ENCODE measurements at regions not wholly inside any gene's neighbourhood (a gene's known extent, or its start where the extent isn't known, plus 50 kb on each side); places are given as distances from the start of the nearest gene placed in this dataset.

DNA sequence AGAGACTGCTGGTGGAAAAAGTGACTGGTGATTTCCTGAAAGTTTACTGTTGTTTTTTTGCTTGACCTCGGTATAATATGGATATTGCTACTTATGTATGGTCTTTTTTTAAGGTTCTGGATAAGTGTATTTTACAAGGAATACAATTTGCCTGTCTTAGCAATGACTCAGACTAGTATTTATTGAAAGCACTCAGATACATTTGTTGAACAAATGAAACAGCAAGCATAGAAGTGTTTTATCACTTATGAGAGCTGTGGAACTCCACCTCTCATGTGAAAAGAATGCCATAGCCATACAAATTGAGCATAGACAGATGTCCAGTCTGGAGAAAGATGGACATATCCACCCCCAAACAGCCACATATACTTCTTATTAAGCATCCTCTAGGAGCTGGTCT lies 340.4 kb upstream of the FBXO33 start:
- DNase-seq (ENCODE audit: low spot score), result no peak
- H3K27ac ChIP-seq (ENCODE audit: low read depth in 1 of 2, low read length in 2 of 2), result no peak overlapping the region
- no peaks in the 10 kb centered on the region for H3K4me1 ChIP-seq (ENCODE audit: control insufficient read depth in 4 of 4, insufficient read depth in 4 of 4, low read length in 3 of 4)
- no peak overlapping the region for H3K4me3 ChIP-seq (ENCODE audit: low read depth in 1 of 3, low read length in 3 of 3)
- H3K27me3 ChIP-seq (ENCODE audit: control insufficient read depth in 4 of 4, insufficient read depth in 4 of 4, low read length in 3 of 4), result no peaks in the 10 kb centered on the region
- TF ChIP-seq, protein P1, sequence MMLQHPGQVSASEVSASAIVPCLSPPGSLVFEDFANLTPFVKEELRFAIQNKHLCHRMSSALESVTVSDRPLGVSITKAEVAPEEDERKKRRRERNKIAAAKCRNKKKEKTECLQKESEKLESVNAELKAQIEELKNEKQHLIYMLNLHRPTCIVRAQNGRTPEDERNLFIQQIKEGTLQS (IDR thresholded peaks at IDR 0.05), result no peak
- TF ChIP-seq SP1 (IDR thresholded peaks at IDR 0.05) (no peak), HNF4A (conservative IDR thresholded peaks at IDR 0.05) (no peak), GABPA (IDR thresholded peaks at IDR 0.05 in 1 of 2, conservative IDR thresholded peaks at IDR 0.05 in 1 of 2) (no peak), YY1 (IDR thresholded peaks at IDR 0.05) (no peak), RAD21 (IDR thresholded peaks at IDR 0.05) (no peak), EGR1 (IDR thresholded peaks at IDR 0.05; ENCODE audit: low read depth in 2 of 2) (no peak), JUND (IDR thresholded peaks at IDR 0.05) (no peak), FOXA1 (IDR thresholded peaks at IDR 0.05) (no peak), NR2F2 (IDR thresholded peaks at IDR 0.05) (no peak), TAF1 (conservative IDR thresholded peaks at IDR 0.05) (no peak), HNF4G (IDR thresholded peaks at IDR 0.05) (no peak), FOXA2 (IDR thresholded peaks at IDR 0.05) (no peak), RXRA (IDR thresholded peaks at IDR 0.05) (no peak)
- TF ChIP-seq, protein P2, sequence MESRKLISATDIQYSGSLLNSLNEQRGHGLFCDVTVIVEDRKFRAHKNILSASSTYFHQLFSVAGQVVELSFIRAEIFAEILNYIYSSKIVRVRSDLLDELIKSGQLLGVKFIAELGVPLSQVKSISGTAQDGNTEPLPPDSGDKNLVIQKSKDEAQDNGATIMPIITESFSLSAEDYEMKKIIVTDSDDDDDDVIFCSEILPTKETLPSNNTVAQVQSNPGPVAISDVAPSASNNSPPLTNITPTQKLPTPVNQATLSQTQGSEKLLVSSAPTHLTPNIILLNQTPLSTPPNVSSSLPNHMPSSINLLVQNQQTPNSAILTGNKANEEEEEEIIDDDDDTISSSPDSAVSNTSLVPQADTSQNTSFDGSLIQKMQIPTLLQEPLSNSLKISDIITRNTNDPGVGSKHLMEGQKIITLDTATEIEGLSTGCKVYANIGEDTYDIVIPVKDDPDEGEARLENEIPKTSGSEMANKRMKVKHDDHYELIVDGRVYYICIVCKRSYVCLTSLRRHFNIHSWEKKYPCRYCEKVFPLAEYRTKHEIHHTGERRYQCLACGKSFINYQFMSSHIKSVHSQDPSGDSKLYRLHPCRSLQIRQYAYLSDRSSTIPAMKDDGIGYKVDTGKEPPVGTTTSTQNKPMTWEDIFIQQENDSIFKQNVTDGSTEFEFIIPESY (IDR thresholded peaks at IDR 0.05), result no peak
- TF ChIP-seq, protein P3, sequence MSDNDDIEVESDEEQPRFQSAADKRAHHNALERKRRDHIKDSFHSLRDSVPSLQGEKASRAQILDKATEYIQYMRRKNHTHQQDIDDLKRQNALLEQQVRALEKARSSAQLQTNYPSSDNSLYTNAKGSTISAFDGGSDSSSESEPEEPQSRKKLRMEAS (IDR thresholded peaks at IDR 0.05), result no peak
- TF ChIP-seq, protein P4, sequence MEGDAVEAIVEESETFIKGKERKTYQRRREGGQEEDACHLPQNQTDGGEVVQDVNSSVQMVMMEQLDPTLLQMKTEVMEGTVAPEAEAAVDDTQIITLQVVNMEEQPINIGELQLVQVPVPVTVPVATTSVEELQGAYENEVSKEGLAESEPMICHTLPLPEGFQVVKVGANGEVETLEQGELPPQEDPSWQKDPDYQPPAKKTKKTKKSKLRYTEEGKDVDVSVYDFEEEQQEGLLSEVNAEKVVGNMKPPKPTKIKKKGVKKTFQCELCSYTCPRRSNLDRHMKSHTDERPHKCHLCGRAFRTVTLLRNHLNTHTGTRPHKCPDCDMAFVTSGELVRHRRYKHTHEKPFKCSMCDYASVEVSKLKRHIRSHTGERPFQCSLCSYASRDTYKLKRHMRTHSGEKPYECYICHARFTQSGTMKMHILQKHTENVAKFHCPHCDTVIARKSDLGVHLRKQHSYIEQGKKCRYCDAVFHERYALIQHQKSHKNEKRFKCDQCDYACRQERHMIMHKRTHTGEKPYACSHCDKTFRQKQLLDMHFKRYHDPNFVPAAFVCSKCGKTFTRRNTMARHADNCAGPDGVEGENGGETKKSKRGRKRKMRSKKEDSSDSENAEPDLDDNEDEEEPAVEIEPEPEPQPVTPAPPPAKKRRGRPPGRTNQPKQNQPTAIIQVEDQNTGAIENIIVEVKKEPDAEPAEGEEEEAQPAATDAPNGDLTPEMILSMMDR (IDR thresholded peaks at IDR 0.05; ENCODE audit: low read depth, low read length, missing input control), result no peak
- TF ChIP-seq, protein P5, sequence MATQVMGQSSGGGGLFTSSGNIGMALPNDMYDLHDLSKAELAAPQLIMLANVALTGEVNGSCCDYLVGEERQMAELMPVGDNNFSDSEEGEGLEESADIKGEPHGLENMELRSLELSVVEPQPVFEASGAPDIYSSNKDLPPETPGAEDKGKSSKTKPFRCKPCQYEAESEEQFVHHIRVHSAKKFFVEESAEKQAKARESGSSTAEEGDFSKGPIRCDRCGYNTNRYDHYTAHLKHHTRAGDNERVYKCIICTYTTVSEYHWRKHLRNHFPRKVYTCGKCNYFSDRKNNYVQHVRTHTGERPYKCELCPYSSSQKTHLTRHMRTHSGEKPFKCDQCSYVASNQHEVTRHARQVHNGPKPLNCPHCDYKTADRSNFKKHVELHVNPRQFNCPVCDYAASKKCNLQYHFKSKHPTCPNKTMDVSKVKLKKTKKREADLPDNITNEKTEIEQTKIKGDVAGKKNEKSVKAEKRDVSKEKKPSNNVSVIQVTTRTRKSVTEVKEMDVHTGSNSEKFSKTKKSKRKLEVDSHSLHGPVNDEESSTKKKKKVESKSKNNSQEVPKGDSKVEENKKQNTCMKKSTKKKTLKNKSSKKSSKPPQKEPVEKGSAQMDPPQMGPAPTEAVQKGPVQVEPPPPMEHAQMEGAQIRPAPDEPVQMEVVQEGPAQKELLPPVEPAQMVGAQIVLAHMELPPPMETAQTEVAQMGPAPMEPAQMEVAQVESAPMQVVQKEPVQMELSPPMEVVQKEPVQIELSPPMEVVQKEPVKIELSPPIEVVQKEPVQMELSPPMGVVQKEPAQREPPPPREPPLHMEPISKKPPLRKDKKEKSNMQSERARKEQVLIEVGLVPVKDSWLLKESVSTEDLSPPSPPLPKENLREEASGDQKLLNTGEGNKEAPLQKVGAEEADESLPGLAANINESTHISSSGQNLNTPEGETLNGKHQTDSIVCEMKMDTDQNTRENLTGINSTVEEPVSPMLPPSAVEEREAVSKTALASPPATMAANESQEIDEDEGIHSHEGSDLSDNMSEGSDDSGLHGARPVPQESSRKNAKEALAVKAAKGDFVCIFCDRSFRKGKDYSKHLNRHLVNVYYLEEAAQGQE (IDR thresholded peaks at IDR 0.05), result no peak
- WGBS, result 61% methylated on average over 1 of the region's 1 CpG
- H3K9ac ChIP-seq (ENCODE audit: low read depth in 1 of 2, low read length in 2 of 2), result no peak overlapping the region
- H3K36me3 ChIP-seq (ENCODE audit: control insufficient read depth in 4 of 4, insufficient read depth in 3 of 4, low read depth in 1 of 4, low read length in 3 of 4), result no peaks in the 10 kb centered on the region
- H3K9me3 ChIP-seq (ENCODE audit: control insufficient read depth in 4 of 4, low read length in 3 of 4), result no peaks in the 10 kb centered on the region
